Ishikawa (cell line): ENCODE measurements at regions not wholly inside any gene's neighbourhood (a gene's known extent, or its start where the extent isn't known, plus 50 kb on each side); places are given as distances from the start of the nearest gene placed in this dataset.

Experiments used
- CEBPB ChIP-seq: IDR thresholded peaks from 2 replicates; pipeline ENCODE4 v1.6.1; 2012
- CREB1 ChIP-seq: IDR thresholded peaks from 2 replicates; pipeline ENCODE4 v1.6.1; 2012; ENCODE audit warnings: low read depth
- EGR1 ChIP-seq: IDR thresholded peaks from 2 replicates; pipeline ENCODE4 v1.6.1; 2012
- EP300 ChIP-seq: IDR thresholded peaks from 2 replicates; pipeline ENCODE4 v1.6.1; 2012; ENCODE audit warnings: borderline replicate concordance
- FOXM1 ChIP-seq: IDR thresholded peaks from 2 replicates; pipeline ENCODE4 v1.6.1; 2012; ENCODE audit warnings: low read depth, borderline replicate concordance
- NFIC ChIP-seq: IDR thresholded peaks from 2 replicates; pipeline ENCODE4 v1.6.1; 2012
- RAD21 ChIP-seq: IDR thresholded peaks from 2 replicates; pipeline ENCODE4 v1.6.1; 2012; ENCODE audit warnings: low read depth
- TAF1 ChIP-seq: IDR thresholded peaks from 2 replicates; pipeline ENCODE4 v1.6.1; 2012; ENCODE audit warnings: low read depth, mild to moderate bottlenecking
- TCF12 ChIP-seq: IDR thresholded peaks from 2 replicates; pipeline ENCODE4 v1.6.1; 2012; ENCODE audit warnings: low read depth
- TEAD4 ChIP-seq: IDR thresholded peaks from 2 replicates; pipeline ENCODE4 v1.6.1; 2012
- YY1 ChIP-seq: IDR thresholded peaks from 2 replicates; pipeline ENCODE4 v1.6.1; 2012; ENCODE audit warnings: low read depth
- ZBTB7A ChIP-seq: IDR thresholded peaks from 2 replicates; pipeline ENCODE4 v1.6.1; 2012; ENCODE audit warnings: low read depth
- TF ChIP-seq, protein P1 (sequence below): IDR thresholded peaks from 2 replicates; pipeline ENCODE4 v1.6.1; 2012
- TF ChIP-seq, protein P2 (sequence below): IDR thresholded peaks from 2 replicates; pipeline ENCODE4 v1.6.1; 2012
- TF ChIP-seq, protein P3 (sequence below): IDR thresholded peaks from 2 replicates; pipeline ENCODE4 v1.6.1; 2012; ENCODE audit warnings: low read depth, mild to moderate bottlenecking

DNA sequence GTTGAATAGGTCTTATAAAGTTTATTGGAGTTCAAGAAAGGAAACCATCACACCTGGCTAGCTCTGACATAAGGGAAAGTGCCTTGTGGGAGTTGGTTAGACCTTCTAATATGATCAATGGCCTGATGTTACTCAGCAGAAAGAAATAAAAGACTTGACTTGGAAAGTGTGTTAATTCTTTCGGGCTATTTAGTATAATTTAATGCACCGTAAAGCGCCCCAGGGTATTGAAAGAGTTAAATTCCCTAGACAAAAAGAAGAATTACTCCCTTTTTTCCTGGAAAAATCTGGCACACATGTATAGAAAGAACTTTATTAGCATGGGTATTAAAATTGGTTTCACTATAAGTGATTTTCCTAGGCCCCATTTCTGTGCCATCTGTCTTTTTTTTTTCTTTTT lies 1125.7 kb upstream of the FLRT2 start:
- TF ChIP-seq RAD21 (no peak), TEAD4 (no peak), FOXM1 (no peak), NFIC (no peak), EGR1 (no peak), TAF1 (no peak), EP300 (no peak), YY1 (no peak), ZBTB7A (no peak), CREB1 (no peak), TCF12 (no peak), CEBPB (no peak)
- TF ChIP-seq, protein P1, sequence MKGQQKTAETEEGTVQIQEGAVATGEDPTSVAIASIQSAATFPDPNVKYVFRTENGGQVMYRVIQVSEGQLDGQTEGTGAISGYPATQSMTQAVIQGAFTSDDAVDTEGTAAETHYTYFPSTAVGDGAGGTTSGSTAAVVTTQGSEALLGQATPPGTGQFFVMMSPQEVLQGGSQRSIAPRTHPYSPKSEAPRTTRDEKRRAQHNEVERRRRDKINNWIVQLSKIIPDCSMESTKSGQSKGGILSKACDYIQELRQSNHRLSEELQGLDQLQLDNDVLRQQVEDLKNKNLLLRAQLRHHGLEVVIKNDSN: no peak
- TF ChIP-seq, protein P2, sequence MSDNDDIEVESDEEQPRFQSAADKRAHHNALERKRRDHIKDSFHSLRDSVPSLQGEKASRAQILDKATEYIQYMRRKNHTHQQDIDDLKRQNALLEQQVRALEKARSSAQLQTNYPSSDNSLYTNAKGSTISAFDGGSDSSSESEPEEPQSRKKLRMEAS: no peak
- TF ChIP-seq, protein P3, sequence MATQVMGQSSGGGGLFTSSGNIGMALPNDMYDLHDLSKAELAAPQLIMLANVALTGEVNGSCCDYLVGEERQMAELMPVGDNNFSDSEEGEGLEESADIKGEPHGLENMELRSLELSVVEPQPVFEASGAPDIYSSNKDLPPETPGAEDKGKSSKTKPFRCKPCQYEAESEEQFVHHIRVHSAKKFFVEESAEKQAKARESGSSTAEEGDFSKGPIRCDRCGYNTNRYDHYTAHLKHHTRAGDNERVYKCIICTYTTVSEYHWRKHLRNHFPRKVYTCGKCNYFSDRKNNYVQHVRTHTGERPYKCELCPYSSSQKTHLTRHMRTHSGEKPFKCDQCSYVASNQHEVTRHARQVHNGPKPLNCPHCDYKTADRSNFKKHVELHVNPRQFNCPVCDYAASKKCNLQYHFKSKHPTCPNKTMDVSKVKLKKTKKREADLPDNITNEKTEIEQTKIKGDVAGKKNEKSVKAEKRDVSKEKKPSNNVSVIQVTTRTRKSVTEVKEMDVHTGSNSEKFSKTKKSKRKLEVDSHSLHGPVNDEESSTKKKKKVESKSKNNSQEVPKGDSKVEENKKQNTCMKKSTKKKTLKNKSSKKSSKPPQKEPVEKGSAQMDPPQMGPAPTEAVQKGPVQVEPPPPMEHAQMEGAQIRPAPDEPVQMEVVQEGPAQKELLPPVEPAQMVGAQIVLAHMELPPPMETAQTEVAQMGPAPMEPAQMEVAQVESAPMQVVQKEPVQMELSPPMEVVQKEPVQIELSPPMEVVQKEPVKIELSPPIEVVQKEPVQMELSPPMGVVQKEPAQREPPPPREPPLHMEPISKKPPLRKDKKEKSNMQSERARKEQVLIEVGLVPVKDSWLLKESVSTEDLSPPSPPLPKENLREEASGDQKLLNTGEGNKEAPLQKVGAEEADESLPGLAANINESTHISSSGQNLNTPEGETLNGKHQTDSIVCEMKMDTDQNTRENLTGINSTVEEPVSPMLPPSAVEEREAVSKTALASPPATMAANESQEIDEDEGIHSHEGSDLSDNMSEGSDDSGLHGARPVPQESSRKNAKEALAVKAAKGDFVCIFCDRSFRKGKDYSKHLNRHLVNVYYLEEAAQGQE: no peak

DNA sequence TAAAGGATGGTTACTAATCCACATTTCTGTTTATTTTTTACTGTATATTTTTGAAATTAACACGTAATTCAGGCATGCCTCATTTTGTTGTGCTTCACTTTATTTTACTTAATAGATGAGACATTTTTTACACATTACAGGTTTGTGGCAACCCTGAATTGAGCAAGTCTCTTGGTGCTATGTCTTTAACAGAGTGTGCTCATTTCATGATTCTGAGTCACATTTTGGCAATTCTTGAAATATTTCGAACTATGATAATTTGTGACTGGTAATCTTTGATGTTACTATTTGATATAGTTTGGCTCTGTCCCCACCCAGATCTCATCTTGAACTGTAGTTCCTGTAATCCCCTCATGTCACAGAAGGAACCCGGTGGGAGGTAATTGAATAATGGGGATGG lies 1120.5 kb upstream of the FLRT2 start:
- TF ChIP-seq TAF1 (no peak), FOXM1 (no peak), NFIC (no peak), TEAD4 (no peak), EP300 (no peak), TCF12 (no peak), RAD21 (no peak), CREB1 (no peak), YY1 (no peak), CEBPB (no peak), ZBTB7A (no peak), EGR1 (no peak)
- TF ChIP-seq, protein P2: no peak
- TF ChIP-seq, protein P1: no peak
- TF ChIP-seq, protein P3: no peak

DNA sequence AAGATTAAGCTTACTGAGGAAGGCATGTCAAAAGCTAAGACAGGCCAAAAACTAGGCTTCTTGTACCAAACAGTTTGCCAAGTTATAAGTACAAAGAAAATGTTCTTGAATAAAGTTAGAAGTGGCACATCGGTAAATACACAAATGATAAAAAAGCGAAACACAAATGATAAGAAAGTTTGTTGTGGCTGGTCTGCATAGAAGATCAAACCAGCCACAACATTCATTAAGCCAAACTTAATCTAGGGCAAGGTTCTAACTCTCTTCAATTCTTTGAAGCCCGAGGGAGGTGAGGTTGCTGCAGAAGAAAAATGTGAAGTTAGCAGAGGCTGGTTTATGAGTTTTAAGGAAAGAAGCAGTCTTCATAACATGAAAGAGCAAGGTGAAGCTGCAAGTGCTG lies 1119.6 kb upstream of the FLRT2 start:
- TF ChIP-seq TAF1 (no peak), NFIC (no peak), FOXM1 (no peak), CEBPB (no peak)

DNA sequence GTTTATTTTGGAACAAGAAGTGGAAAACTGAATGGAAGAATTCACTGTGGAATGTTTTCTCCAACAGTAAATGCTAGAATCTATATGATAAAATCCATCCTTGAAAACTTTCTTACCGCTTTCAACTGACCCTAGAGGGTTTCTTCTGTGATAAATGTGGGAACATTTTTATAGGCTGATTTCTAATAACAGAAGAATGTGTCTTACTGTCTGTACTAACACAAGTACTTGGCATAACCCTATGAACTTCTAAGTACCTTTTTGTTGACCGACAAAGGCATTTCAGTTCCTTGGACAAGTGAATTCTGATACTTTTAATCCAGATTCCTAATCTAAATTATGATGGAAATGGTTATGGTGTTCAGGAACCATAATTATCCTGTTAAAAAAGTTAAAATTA lies 1109.7 kb upstream of the FLRT2 start:
- TF ChIP-seq ZBTB7A: no peak

DNA sequence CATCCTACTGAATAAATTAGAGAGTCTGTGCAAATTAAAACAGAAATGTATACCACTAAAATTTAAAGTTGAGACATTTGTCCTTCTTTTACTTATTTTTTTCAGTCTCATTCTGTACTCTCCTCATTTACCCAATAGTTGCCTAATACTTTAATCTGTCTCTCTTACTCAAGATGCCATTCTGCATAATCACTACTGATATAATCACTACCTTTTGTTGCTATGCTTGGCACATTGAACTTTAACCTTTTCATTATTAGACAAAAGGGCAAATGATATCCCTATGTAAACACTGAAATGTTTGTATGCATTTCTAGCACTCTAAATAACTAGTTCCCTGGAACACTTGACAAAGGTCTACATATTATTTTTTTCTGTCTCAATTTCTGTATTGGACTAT lies 1108.3 kb upstream of the FLRT2 start:
- TF ChIP-seq YY1 (no peak), CREB1 (no peak)

DNA sequence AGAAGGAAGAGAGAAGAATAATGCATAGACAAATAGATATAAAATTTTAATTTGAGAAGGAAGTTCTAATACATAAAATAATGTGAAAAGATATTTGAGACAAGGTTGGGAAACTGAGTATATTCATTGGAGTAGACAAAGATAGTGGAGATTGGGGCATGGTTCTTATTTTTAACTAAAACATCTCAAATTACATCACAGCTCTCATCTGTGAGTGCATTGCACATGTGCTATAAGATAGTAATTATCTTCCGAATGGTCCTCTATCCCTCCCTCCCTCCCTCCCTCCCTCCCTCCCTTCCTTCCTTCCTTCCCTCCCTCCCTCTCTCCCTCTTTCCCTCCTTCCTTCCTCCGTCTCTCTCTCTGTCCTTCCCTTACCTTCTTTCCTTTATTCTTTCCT lies 1104.0 kb upstream of the FLRT2 start:
- no peak for TF ChIP-seq ZBTB7A
- no peak for TF ChIP-seq CREB1
- TF ChIP-seq EP300: no peak
- no peak for TF ChIP-seq TAF1
- TF ChIP-seq, protein P2: no peak
- no peak for TF ChIP-seq RAD21
- no peak for TF ChIP-seq YY1
- no peak for TF ChIP-seq CEBPB
- no peak for TF ChIP-seq FOXM1
- TF ChIP-seq, protein P1: no peak
- no peak for TF ChIP-seq TCF12
- TF ChIP-seq, protein P3: no peak
- no peak for TF ChIP-seq TEAD4
- TF ChIP-seq EGR1: no peak
